ENCODE measurements at regions not wholly inside any gene's neighbourhood (a gene's known extent, or its start where the extent isn't known, plus 50 kb on each side); places are given as distances from the start of the nearest gene placed in this dataset.
"Not testable (repeated sequence)": the region's sequence is repeated elsewhere in the genome, so short reads cannot be mapped to it uniquely, and the experiment has no call there.

DNA sequence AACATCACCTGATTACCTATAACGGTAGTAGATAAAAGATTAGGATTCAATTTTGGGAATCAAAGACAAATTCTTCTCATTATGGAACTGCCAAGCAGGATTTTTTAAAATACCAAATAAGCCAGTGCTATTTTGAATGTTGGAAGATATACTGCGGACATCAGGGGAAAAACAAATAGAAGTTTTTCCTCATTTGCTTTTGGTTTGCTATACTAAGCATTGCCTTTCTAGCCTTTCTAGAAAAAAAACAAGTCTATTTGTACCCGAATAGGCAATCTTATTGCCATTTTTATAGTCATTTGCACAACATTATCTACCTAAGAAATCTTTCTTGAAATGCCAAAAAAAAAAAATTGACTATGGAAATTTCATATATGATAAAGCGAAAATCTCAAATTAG, 379.5 kb downstream of the CDH10 start:
- DNase-seq (ENCODE audit: low read depth) = no peak

DNA sequence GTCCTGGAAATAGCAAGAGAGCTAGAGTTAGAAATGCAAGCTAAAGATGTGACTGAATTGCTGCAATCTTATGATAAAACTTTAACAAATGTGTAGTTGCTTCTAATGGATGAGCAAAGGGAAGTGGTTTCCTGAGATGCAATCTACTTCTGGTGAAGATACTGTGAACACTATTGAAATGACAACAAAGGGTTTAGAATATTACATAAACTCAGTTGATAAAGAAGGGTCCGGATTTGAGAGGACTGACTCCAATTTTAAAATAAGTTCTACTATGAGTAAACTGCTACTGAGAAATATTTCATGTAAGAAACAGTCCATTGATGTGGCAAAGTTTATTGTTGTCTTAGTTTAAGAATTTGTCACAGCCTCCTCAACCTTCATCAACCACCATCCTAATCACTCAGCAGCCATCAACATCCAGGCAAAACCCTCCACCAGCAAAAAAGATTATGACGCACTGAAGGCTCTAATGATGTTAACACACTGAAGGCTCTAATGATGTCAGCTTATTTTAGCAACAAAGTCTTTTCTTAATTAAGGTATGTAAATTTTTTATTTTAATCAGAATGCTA, 376.2 kb downstream of the CDH10 start:
- DNase-seq (ENCODE audit: low read depth) = no peak

DNA sequence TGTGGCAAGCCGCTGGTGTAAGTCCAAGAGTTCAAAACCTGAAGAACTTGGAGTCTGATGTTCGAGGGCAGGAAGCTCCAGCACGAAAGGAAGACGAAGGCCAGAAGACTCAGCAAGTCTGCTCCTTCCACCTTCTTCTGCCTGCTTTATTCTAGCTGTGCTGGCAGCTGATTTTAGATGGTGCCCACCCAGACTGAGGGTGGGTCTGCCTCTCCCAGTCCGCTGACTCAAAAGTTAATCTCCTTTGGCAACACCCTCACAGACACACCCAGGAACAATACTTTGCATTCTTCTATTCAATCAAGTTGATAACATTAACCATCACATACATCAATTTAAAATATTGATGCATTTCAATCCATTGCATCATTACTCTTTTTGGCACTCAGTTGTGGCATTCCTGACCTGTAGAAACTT, 373.1 kb downstream of the CDH10 start:
- DNase-seq (ENCODE audit: low read depth) = not testable (repeated sequence)

DNA sequence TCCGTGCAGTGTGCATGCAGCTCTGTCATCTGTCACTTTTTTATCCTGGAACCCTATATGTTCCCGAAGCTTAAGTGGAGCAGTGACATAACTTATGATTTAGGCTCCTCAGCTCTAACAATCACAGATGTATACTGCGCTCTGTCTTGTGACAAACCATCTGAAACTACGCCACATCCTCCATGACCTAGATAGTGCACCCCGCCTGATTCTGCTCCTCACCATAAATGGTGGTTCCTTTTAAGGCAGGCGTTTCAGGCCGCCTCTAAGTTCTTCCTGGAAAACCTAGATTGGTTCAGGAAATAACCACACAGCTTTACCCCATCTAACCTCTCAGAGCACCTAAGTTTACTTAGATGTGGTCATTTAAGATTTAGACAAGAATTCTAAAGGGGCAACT, 372.0 kb downstream of the CDH10 start:
- DNase-seq (ENCODE audit: low read depth) = no peak

DNA sequence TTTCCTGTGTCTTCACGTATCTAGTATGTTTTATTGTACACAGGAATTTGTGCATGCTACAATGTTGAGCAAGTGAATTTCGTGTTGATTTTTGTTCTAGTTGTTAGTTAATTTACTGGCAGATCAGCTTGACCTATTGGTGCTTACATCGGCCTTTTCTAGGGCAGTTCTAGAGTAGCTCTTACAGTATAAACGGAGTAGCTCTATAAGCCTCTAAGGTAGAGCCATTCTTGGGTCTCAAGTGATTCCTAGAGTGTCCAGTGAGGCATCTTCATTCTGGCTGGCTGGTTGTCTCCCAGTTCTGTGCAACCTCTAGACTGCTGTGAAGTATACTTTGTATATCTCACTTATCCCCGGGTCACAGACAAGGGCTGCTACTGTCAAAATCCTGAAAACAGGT, 364.6 kb downstream of the CDH10 start:
- no peak for DNase-seq (ENCODE audit: low read depth)

DNA sequence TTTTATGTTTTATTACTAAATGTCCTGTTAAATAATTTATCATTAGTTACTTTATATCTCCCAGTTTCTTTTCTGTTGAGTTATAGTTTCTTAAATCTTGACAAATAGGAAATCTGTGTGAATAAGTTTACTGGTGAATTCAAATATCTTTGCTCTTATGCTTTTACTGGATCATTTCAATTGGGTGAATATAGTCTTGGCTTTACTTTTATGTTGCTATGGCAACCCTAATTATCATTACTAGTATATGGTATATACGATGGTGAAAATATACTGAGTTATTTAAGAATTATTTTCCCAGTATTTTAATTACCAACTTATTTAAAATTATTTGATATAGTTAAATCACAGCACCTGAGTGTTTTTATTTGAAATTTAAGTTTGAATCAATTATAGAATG, 363.0 kb downstream of the CDH10 start:
- no peak for DNase-seq (ENCODE audit: low read depth)

DNA sequence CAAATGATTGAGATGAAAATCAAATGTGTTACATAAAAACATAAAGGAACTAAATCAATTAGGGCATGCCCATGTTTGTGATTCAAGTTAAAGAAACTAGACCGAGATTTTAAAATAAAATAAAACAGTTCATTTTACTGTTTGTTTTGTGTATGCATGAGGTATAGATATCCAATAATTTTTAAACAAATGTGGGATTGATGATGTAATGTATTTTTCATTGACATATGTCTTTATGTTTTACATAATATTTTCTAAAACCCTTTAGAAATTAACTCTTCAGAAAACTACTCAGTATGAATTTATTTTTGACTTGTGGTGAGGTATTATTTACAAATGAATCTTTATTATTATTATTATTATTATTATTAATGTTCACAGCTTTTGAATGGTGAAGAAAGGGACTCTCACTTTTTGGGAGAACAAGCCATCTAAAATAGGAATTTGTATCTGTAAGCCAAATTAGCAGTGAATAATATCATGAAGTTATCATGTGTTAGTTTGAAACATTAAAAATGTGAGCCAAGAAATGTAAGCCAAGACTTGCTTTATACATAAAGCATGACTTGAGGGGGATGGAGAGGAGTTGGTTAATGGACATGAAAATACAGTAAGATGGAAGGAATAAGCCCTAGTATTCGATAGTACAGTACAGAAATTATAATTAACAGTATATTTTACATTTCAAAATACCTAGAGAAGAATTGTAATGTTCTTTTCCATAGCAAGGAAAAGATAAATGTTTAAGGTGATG, 355.0 kb downstream of the CDH10 start:
- DNase-seq (ENCODE audit: low read depth) = no peak

DNA sequence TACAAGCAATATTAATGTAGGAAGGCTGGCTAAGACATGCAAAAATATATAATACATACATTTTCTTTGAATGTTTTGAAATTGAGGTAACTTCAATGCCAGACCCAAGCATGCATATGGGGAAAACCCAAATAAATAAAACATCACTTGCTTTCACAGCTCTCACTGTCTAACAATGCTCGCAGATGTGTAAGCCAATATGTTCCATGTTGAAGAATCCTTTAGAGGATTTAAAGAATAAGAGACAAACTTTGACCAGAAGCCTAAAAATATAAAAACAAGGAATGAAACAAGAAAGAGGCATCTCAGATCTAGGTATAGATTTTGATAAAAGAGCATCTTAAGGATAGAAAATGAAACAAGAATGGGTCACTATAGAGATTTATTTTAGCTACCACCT, 354.2 kb downstream of the CDH10 start:
- DNase-seq (ENCODE audit: low read depth) = no peak

DNA sequence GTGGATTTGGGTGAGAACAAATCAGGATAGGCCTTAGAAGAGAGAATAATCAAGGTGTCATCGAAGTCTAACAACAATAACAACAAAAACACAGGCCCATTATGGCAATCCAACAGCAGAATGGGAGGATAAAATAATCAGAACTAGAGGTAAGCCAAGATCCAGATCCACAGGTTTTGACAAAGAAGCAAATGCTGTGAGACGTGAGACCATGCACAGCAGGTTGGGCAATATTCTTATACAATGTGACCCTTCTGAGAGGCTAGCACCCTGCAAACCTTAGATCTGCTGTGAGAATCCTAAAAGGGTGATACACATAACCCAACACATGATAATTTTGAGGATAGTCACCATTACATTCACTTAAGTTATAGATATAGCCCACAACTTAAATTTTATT, 352.9 kb downstream of the CDH10 start:
- DNase-seq (ENCODE audit: low read depth) = no peak

DNA sequence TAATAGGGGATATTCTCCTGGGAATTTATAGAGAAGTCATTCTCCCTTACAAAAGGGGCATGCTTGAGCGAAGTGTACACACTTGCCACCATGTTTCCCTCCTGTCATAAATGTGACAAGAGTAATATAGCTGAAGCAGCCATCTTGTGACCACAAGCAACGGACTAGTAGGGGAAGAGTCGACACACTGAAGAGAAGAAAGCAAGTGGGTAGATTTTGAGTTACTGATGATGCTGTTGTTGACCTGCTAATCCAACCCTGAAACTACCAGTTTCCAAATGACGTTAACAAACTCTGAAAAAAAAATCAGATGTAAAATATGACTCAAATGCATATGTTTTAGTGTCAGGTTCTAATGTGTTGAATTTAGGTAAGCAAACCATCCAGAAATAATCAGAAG, 350.4 kb downstream of the CDH10 start:
- DNase-seq (ENCODE audit: low read depth) = no peak

DNA sequence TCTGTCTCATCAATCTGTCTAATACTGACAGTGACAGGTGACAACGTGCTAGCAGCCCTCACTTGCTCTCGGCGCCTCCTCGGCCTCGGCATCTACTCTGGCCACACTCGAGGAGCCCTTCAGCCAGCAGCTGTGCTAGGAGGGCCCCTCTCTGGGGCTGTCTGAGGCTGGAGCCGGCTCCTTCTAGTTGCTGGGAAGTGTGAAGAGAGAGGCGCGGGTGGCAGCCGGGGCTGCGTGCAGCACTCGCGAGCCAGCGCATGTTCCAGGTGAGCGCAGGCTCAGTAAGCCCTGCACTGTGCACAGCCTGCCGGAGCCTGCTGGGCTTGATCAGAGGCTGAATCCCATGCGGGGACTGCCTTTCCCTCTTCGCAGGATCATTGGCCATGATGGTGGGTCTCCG, 330.7 kb downstream of the CDH10 start:
- no peak for DNase-seq (ENCODE audit: low read depth)

DNA sequence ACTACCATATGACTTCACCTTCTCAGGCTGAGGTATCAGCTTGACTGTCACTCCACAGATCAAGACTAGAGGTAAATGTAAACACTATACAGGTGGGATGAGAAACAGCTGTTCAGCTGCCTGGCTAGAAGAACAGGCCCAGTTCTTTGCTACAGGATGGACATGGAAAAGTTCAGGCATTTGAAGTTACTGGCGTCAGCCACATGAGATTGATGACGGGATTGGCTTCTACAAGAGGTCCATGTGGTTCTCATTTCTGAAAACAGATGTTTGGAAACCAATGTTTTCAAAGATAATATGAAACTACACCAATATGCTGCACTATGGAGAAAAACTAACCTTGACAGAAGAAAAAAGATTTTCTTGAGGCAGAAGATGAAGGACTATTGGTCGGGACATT, 324.1 kb downstream of the CDH10 start:
- no peak for DNase-seq (ENCODE audit: low read depth)

DNA sequence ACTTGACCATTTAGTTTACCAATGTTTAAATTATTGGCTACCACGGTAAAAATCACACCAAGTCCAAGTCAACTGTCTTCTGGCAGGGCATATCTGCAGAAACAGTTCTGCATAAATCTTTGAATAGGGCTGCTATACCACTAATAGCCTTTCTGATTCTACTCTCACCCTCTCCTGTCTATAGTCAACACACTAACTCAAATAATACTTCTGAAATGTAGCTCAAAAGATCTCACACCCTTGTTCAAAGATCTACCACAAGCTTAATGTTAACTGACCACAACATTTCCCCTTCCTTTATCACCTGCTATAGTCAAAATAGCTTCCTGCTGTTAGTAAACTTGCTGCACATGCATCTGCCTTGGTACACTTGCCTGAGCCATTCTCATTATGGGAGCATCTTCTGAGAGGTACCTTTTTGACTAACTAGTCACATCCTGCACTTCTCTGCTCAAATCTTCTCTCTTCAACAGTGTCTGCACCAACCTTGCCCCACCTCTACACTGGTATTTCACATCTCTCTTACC, 319.4 kb downstream of the CDH10 start:
- no peak for DNase-seq (ENCODE audit: low read depth)

DNA sequence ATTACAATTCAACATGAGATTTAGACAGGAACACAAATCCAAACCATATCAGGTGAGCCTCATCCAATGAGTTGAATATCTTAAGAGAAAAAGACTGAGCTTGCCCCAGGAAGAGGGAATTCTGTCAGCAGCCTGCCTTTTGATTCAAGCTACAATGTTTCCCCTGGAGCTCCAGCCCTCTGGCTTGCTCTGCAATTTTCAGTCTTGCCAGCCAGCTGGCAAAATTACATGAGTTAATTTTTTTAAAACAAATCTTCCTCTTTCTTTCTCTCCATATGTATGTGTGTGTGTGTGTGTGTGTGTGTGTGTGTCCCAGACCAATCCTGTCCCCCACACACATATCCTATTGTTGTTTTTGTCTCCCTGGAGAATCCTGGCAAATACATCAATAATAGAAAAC, 313.2 kb downstream of the CDH10 start:
- DNase-seq (ENCODE audit: low read depth) = no peak

DNA sequence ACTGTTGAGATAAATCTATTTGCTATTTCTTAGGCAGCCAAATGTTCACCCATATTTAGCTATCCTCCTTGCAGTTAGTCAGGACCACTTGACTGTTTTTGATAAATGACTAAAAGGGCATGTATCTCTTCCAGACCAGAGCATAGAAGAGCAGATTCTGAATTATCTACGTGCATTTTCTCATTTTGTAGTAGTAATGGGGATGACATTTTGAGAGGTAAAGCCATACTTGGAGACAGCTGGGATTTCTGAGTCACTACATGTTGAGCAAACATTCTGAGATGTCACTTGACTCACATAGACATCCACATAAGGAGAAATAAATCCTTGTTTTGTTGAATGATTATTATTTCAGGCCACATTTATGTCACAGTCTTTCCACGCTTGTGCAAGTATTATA, 297.6 kb downstream of the CDH10 start:
- DNase-seq (ENCODE audit: low read depth) = no peak

DNA sequence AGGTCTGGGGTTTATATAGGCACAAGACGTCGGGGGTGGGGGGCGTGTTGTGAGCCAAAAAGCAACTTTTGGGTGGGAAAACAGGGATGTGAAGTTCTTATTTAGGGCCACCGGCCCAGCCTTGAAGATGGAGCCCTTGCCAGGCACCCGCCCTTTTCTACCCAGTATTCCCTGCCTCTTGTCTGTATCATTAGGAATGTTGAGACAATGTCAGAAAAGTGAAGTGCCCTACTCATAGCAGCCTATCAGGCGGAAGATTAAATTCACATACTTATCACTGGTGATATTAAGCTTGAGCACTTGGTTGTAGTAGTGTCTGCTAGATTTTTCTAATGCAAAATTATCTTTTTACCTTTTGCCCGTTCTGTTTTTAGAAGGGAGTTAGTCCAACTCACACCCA, 293.5 kb downstream of the CDH10 start:
- no peak for DNase-seq (ENCODE audit: low read depth)

DNA sequence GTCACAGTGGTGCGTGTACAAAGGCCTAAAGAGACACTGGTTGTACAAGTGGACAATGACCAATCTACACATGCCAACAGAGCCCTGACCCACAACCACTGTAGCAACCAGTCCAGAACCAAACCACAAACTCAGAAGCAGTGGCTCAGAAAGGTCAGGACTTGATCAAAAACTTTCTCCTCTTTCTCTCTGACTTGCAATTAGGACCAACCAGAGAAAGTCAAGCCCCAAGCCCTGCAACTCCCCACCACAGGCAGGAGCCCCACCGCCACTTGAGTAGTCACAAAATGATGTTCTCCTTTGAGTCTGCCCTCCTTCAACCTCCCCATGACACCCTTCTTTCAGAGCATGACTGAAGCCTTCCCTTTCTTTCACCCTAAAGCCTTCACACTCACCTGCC, 291.8 kb downstream of the CDH10 start:
- DNase-seq (ENCODE audit: low read depth) = no peak

DNA sequence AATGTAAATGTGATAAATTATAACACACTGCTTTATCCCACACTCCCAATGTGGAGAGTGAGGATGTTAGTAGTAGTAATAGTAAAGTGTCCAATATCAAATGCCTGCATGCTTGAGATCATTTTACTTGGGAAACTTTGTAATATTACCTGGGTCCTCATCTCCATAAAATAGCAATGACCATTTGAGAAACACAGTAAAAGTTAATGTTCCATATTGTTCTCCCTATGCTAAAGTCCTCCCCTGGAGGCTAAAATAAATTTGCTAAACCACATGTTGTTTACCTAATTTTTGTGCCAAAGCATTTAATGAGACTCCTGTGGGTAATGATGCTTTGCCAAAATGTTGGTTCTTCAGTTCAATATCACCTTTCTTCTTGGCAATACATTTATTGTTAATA, 291.2 kb downstream of the CDH10 start:
- no peak for DNase-seq (ENCODE audit: low read depth)

DNA sequence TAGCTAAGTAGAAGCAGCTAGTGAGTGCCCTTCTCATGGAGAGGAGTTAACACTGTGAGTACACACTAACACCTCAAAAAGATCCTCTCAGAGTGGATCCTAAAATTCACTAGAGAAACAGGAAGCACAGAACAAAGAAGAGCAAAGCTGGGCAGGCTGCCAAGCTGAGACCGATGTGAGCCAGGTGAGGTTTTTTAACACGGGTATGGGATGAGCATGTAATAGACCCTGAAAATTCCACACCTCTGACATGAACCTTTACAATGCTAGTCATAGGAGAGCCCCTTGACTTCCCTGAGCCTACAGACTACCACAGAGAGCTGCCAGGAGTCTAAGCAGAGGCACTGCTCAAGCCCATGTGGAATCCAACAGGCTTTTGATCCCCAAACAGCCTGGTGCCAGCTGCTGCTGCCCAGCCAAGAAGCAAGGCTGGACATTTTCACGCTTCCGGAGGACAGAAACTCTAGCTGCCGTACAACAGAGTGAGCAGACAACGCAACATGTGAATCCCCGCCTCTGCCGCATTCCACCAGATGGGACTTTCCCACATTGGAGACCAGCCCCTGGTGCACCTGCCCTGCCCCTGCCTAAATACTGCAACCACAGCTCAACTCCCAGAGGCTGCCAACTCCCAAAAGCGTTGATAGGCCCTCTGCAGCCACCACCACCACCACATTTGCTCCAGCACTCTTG, 280.8 kb downstream of the CDH10 start:
- DNase-seq (ENCODE audit: low read depth) = no peak

DNA sequence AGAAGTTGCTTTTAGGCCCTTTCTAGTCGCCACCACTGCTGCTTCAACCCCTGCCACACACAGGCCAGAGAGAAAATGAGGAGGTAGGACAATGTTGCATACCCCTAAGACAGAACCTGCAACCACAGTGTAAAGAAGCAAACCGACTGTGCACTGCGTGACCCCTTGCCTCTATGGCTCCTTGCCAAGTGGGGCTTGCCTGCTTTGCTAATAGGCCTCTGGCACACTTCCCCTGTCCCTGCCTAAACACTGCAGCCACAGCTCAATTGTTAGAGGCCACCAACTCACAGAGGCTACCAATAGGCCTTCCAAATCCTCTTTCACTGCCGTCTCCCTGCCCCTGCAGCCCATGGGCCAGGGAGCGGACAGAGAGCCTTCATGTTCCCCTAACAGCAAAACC, 280.1 kb downstream of the CDH10 start:
- no peak for DNase-seq (ENCODE audit: low read depth)

DNA sequence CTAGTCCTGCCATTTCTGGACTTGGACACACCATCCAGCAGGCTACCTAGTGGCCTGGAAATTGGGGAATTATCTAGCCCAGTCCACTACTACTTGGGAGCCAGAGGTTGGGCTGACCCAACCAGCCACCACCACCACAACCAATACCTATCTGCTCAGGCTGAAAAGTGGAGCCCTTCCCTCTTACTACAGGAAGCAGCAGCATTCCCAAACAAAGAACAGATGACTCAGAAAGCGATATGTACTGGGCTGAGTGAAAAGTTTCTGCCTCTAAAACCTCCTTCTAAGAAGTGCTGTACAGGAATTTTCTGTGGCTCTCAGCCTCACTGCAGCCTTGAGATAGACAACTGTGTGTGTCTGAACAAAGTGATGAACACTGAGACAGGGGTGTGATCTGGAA, 279.4 kb downstream of the CDH10 start:
- DNase-seq (ENCODE audit: low read depth) = no peak

DNA sequence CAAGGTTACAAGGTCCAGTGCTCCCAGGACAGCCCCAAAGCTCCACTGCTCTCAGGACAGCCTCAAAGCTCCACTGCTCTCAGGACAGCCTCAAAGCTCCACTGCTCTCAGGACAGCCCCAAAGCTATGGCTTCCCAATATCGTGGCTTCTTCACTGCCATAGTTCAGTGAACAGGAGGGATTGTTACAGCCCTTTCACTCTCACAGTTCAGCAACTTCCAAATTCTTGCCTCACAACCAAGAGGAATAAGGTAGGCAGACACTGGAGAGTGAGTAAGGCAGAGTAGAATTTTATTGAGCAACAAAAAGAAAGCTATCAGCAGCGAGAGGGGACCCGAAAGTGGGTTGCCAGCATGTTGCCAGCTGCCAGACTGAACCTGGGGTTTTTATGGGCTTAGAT, 277.6 kb downstream of the CDH10 start:
- no peak for DNase-seq (ENCODE audit: low read depth)

DNA sequence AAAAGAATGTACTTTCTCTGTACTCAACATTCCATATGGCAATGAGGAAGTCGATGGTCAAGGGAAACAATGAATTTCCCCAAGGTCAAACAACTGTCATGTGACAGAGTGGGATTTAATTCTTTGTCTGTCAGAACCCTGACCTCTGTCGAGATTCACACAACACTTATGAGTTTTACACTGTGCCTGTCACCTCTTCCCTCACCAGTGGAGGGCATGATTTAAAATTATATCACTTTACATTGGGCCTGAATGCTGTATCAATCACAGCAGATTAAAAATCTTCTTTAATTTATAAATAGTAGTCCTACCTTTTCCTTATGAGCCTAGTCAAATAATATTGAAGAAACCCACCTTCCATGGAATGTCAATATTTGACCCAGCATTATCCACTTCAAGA, 276.7 kb downstream of the CDH10 start:
- DNase-seq (ENCODE audit: low read depth) = no peak
